ENCODE measurements at regions not wholly inside any gene's neighbourhood (a gene's known extent, or its start where the extent isn't known, plus 50 kb on each side); places are given as distances from the start of the nearest gene placed in this dataset.

DNA sequence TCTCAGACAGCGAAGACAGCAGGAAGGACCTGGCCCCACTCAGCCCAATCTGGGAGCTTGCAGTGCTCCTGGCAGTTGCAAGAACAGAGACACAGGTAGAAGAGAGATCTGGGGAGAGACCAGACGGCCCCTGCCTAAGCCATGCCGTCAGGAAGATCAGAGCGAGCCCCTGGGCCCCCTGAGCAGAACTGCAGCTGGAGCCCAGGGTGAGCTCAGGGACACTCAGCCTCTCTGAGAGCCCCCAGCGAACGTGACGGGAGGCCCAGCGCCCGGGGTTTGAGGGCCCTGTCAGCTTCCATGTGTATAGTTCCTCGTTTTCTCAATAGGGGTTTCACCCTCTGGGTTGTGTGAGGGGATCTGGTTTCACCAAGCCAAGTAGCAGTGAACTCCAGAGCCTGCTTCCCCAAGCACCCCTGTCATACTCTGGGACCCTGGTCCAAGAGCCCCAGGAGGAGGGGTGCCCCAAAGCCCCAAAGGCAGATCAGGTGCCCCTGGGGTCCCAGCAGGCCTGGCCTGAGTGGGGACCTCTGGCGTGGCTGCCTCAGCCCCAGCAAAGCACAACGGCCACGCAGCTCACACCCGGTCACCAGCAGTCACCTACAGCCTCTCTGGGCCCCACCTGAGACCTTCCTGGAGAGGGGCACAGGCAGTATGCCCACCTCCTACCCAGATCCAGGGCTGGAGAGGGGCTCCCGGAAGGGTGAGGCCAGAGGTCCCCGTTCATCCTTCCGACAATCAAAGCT lies 431.3 kb upstream of the MYT1L start:
- no peak for TF ChIP-seq CTCF (IDR thresholded peaks at IDR 0.05; ENCODE audit: control extremely low read depth, extremely low read depth, low read depth, missing control alignments)
- no peak for DNase-seq (ENCODE audit: extremely low spot score)
- CTCF ChIA-PET = interaction anchor here (1.5 kb wide), 1 partner anchor 17 kb away, joined by 4 read pairs; no protein-coding TSS in a partner anchor
- POLR2A ChIA-PET = no interaction called here

DNA sequence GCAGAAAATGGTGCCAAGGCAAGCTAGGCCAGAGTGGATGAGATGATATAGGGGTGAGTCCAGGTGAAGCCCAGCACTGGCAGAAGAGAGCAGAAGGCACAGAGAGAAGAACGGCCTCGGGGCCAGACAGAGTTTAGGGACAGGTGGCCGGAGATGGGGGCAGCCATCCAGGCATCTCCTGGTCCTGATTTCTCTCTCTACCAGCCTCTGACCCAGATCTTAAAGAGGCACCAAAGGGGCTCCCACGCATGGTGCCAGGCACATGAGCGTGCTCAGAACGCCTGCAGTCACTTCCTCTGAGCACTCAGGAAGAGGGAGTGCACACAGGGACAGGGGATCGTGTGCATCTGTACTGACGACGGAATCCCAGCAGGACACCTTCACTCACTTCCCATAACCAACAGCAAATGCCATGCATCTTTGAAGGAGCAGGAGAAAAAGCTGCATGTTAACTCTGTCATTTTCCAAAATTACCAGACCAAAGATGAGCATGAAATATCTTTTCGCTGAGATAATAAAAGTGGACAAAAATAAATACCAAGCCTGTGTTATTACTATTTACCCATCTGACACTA lies 427.8 kb upstream of the MYT1L start:
- TF ChIP-seq CTCF (IDR thresholded peaks at IDR 0.05; ENCODE audit: control extremely low read depth, extremely low read depth, low read depth, missing control alignments) = no peak

GRCh38 chr2:2757764-2758163 lies 426.7 kb upstream of the MYT1L start:
- ChIA-PET CTCF (no interaction called here), POLR2A (interaction anchor here (0.6 kb wide), 1 partner anchor 180 kb away, joined by 3 read pairs; no protein-coding TSS in a partner anchor)
- TF ChIP-seq CTCF (IDR thresholded peaks at IDR 0.05; ENCODE audit: control extremely low read depth, extremely low read depth, low read depth, missing control alignments) = no peak
- peak; percentile 46 for DNase-seq (ENCODE audit: extremely low spot score)

More for the DNA sequence above, 427.8 kb upstream of the MYT1L start:
- CTCF ChIA-PET = no interaction called here
- POLR2A ChIA-PET = no interaction called here
- DNase-seq (ENCODE audit: extremely low spot score) = no peak

DNA sequence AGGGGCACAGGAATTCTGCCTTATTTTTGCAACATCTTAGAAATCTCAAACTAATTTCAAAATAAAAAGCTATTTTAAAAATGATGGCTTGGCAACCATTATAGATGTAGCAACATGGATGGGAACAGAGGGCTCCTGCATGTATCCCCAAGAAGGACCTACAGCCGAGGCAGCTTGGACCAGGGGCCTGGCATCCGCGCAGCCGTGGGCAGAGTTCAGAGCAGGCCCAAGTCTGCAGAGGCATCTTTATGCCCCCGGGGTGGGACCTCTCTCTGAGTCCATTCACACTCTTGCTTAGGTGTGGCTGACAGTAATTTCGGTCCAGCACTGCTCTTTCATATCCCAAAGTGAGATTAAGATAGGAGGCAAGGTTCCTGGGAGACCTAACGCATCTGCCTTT lies 425.8 kb upstream of the MYT1L start:
- CTCF ChIA-PET = no interaction called here
- no peak for DNase-seq (ENCODE audit: extremely low spot score)
- TF ChIP-seq CTCF (IDR thresholded peaks at IDR 0.05; ENCODE audit: control extremely low read depth, extremely low read depth, low read depth, missing control alignments) = no peak
- POLR2A ChIA-PET = no interaction called here

DNA sequence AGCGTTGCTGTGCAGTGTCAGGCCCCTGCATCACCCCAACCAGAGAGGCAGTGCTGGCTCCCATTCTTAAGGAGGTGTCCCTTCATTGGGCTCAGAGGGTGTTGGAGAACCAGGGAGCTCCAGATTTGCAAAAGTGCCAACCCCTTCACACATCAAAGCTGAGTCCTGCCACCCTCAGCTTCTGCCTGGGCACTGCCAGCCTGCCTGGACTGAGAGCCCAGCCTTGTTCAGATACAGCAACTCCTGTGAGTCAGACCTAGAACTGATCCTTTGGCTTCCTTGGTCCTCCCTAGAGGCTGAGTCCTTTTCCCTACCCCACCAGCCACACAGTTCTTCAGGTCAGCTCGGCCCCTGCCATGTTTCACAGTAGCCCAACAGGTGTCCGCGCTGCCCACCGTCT lies 424.9 kb upstream of the MYT1L start:
- no peak for DNase-seq (ENCODE audit: extremely low spot score)
- ChIA-PET POLR2A (no interaction called here), CTCF (no interaction called here)
- TF ChIP-seq CTCF (IDR thresholded peaks at IDR 0.05; ENCODE audit: control extremely low read depth, extremely low read depth, low read depth, missing control alignments) = no peak

- ChIA-PET POLR2A (no interaction called here), CTCF (no interaction called here)
- no peak for DNase-seq (ENCODE audit: extremely low spot score)
- TF ChIP-seq CTCF (IDR thresholded peaks at IDR 0.05; ENCODE audit: control extremely low read depth, extremely low read depth, low read depth, missing control alignments) = no peak
Measured at GRCh38 chr2:2754940-2755339, 423.9 kb upstream of the MYT1L start.
